Karpas-422 (cell line): ENCODE measurements at regions not wholly inside any gene's neighbourhood (a gene's known extent, or its start where the extent isn't known, plus 50 kb on each side); places are given as distances from the start of the nearest gene placed in this dataset.

Experiments
- DNase-seq: peaks from one replicate; pipeline ENCODE4 v3.0.0-alpha.2; 2015
- H2AFZ ChIP-seq: fragments of 200-600 bp; sonication (generic); 2 replicates; pipeline ENCODE4 v1.6.1; 2014; ENCODE audit warnings: antibody characterized with exemption, low read length, mixed read lengths
- H3K27ac ChIP-seq: fragments of 200-600 bp; sonication (generic); 2 replicates; pipeline ENCODE4 v1.5.1; 2014; ENCODE audit warnings: mild to moderate bottlenecking, low read length, moderate library complexity
- H3K27me3 ChIP-seq: fragments of 200-600 bp; sonication (generic); 2 replicates; pipeline ENCODE4 v1.6.1; 2014; ENCODE audit warnings: low read length, mixed read lengths
- H3K36me3 ChIP-seq: fragments of 200-600 bp; sonication (generic); 2 replicates; pipeline ENCODE4 v1.6.1; 2014; ENCODE audit warnings: low read length, mixed read lengths; ENCODE audit not compliant: insufficient read depth
- H3K4me1 ChIP-seq: fragments of 200-600 bp; sonication (generic); 2 replicates; pipeline ENCODE4 v1.6.1; 2014; ENCODE audit warnings: mild to moderate bottlenecking, low read length, mixed read lengths
- H3K4me2 ChIP-seq: fragments of 200-600 bp; sonication (generic); 2 replicates; pipeline ENCODE4 v1.6.1; 2014; ENCODE audit warnings: low read length, low read depth, mild to moderate bottlenecking; ENCODE audit not compliant: poor library complexity, severe bottlenecking
- H3K4me3 ChIP-seq: fragments of 200-600 bp; sonication (generic); 2 replicates; pipeline ENCODE4 v1.5.1; 2014; ENCODE audit warnings: mild to moderate bottlenecking, antibody characterized with exemption, low read length, mixed read lengths
- H3K79me2 ChIP-seq: fragments of 200-600 bp; sonication (generic); 2 replicates; pipeline ENCODE4 v1.6.1; 2014; ENCODE audit warnings: mild to moderate bottlenecking, low read length, mixed read lengths
- H3K9ac ChIP-seq: fragments of 200-600 bp; sonication (generic); 2 replicates; pipeline ENCODE4 v1.6.0; 2014; ENCODE audit warnings: low read length
- H3K9me2 ChIP-seq: fragments of 200-600 bp; sonication (generic), shearing (Covaris generic); replicated peaks from 2 replicates; pipeline ENCODE4 v1.6.0; 2014; ENCODE audit warnings: mild to moderate bottlenecking, low read length, moderate library complexity; ENCODE audit not compliant: insufficient read depth
- H3K9me3 ChIP-seq: fragments of 300-700, 200-600 bp; sonication (generic); 2 replicates; pipeline ENCODE4 v1.6.1; 2014; ENCODE audit warnings: low read length, mixed read lengths
- H4K20me1 ChIP-seq: fragments of 200-600 bp; sonication (generic); 2 replicates; pipeline ENCODE4 v1.6.1; 2014; ENCODE audit warnings: mild to moderate bottlenecking, antibody characterized with exemption, low read length, low read depth; ENCODE audit not compliant: insufficient read depth

- DNase-seq = no peak
- Histone ChIP-seq H3K9ac (no peak overlapping the region), H3K79me2 (no peaks in the 10 kb centered on the region), H3K27ac (no peak overlapping the region), H3K4me2 (no peak overlapping the region), H3K4me3 (no peak overlapping the region), H3K36me3 (no peaks in the 10 kb centered on the region), H3K4me1 (no peaks in the 10 kb centered on the region), H3K9me2 (no peaks in the 10 kb centered on the region), H2AFZ (no peak overlapping the region), H3K27me3 (no peaks in the 10 kb centered on the region), H3K9me3 (no peaks in the 10 kb centered on the region), H4K20me1 (no peaks in the 10 kb centered on the region)
These were observed 372.5 kb upstream of the DDHD1 start for GRCh38 chr14:53525608-53526007.

GRCh38 chr14:53524391-53524790 is 371.3 kb upstream of the DDHD1 start:
- H2AFZ ChIP-seq = no peak overlapping the region
- no peaks in the 10 kb centered on the region for H3K36me3 ChIP-seq
- no peaks in the 10 kb centered on the region for H3K9me2 ChIP-seq
- no peak overlapping the region for H3K27ac ChIP-seq
- H3K4me3 ChIP-seq = no peak overlapping the region
- no peaks in the 10 kb centered on the region for H3K27me3 ChIP-seq
- H3K79me2 ChIP-seq = no peaks in the 10 kb centered on the region
- DNase-seq = no peak
- H4K20me1 ChIP-seq = no peaks in the 10 kb centered on the region
- no peaks in the 10 kb centered on the region for H3K4me1 ChIP-seq
- H3K4me2 ChIP-seq = no peak overlapping the region
- H3K9me3 ChIP-seq = no peaks in the 10 kb centered on the region
- no peak overlapping the region for H3K9ac ChIP-seq

- no peak overlapping the region for H3K4me2 ChIP-seq
- H3K36me3 ChIP-seq = no peaks in the 10 kb centered on the region
- no peaks in the 10 kb centered on the region for H3K27me3 ChIP-seq
- no peak overlapping the region for H3K27ac ChIP-seq
- no peak overlapping the region for H3K9ac ChIP-seq
- H3K79me2 ChIP-seq = no peaks in the 10 kb centered on the region
- H2AFZ ChIP-seq = no peak overlapping the region
- no peaks in the 10 kb centered on the region for H3K9me3 ChIP-seq
- H4K20me1 ChIP-seq = no peaks in the 10 kb centered on the region
- H3K4me3 ChIP-seq = no peak overlapping the region
- no peaks in the 10 kb centered on the region for H3K4me1 ChIP-seq
- no peak for DNase-seq
- no peaks in the 10 kb centered on the region for H3K9me2 ChIP-seq
These were observed 370.1 kb upstream of the DDHD1 start for GRCh38 chr14:53523226-53523625.

- Histone ChIP-seq H3K4me1 (no peaks in the 10 kb centered on the region), H2AFZ (no peak overlapping the region), H3K4me2 (no peak overlapping the region), H3K9me3 (no peaks in the 10 kb centered on the region), H3K4me3 (no peak overlapping the region), H3K36me3 (no peaks in the 10 kb centered on the region), H3K27me3 (no peaks in the 10 kb centered on the region), H3K79me2 (no peaks in the 10 kb centered on the region), H3K9ac (no peak overlapping the region), H3K9me2 (no peaks in the 10 kb centered on the region), H3K27ac (no peak overlapping the region), H4K20me1 (no peaks in the 10 kb centered on the region)
- DNase-seq = no peak
These were observed 367.2 kb upstream of the DDHD1 start for GRCh38 chr14:53520078-53520928.

GRCh38 chr14:53519137-53519536 is 366.0 kb upstream of the DDHD1 start:
- no peaks in the 10 kb centered on the region for H3K79me2 ChIP-seq
- H3K36me3 ChIP-seq = no peaks in the 10 kb centered on the region
- no peaks in the 10 kb centered on the region for H4K20me1 ChIP-seq
- H3K9ac ChIP-seq = no peak overlapping the region
- H3K27ac ChIP-seq = no peak overlapping the region
- no peak overlapping the region for H2AFZ ChIP-seq
- no peaks in the 10 kb centered on the region for H3K4me1 ChIP-seq
- DNase-seq = no peak
- no peak overlapping the region for H3K4me3 ChIP-seq
- no peaks in the 10 kb centered on the region for H3K9me2 ChIP-seq
- no peaks in the 10 kb centered on the region for H3K9me3 ChIP-seq
- no peaks in the 10 kb centered on the region for H3K27me3 ChIP-seq
- H3K4me2 ChIP-seq = no peak overlapping the region

- Histone ChIP-seq H3K4me2 (no peak overlapping the region), H3K27ac (no peak overlapping the region), H3K9me3 (no peaks in the 10 kb centered on the region), H2AFZ (no peak overlapping the region), H3K79me2 (no peaks in the 10 kb centered on the region), H3K9ac (no peak overlapping the region), H3K9me2 (no peaks in the 10 kb centered on the region), H3K4me1 (no peaks in the 10 kb centered on the region), H3K4me3 (no peak overlapping the region), H3K27me3 (no peaks in the 10 kb centered on the region), H4K20me1 (no peaks in the 10 kb centered on the region), H3K36me3 (no peaks in the 10 kb centered on the region)
- no peak for DNase-seq
These were observed 364.3 kb upstream of the DDHD1 start for GRCh38 chr14:53517270-53517960.

- no peak overlapping the region for H3K27ac ChIP-seq
- no peak overlapping the region for H3K4me2 ChIP-seq
- no peaks in the 10 kb centered on the region for H3K27me3 ChIP-seq
- no peak overlapping the region for H3K4me3 ChIP-seq
- H2AFZ ChIP-seq = no peak overlapping the region
- no peak for DNase-seq
- H3K36me3 ChIP-seq = no peaks in the 10 kb centered on the region
- no peaks in the 10 kb centered on the region for H3K9me3 ChIP-seq
- no peaks in the 10 kb centered on the region for H3K79me2 ChIP-seq
- no peaks in the 10 kb centered on the region for H4K20me1 ChIP-seq
- no peaks in the 10 kb centered on the region for H3K4me1 ChIP-seq
- no peak overlapping the region for H3K9ac ChIP-seq
- H3K9me2 ChIP-seq = no peaks in the 10 kb centered on the region
These were observed 363.2 kb upstream of the DDHD1 start for GRCh38 chr14:53516261-53516774.

GRCh38 chr14:53515276-53515675 is 362.2 kb upstream of the DDHD1 start:
- no peak overlapping the region for H3K4me3 ChIP-seq
- H4K20me1 ChIP-seq = no peaks in the 10 kb centered on the region
- no peaks in the 10 kb centered on the region for H3K9me2 ChIP-seq
- no peaks in the 10 kb centered on the region for H3K4me1 ChIP-seq
- no peaks in the 10 kb centered on the region for H3K36me3 ChIP-seq
- H2AFZ ChIP-seq = no peak overlapping the region
- no peak for DNase-seq
- no peak overlapping the region for H3K9ac ChIP-seq
- H3K27ac ChIP-seq = no peak overlapping the region
- no peaks in the 10 kb centered on the region for H3K9me3 ChIP-seq
- H3K4me2 ChIP-seq = no peak overlapping the region
- no peaks in the 10 kb centered on the region for H3K79me2 ChIP-seq
- no peaks in the 10 kb centered on the region for H3K27me3 ChIP-seq
